Islet of Langerhans (tissue), 1 donor: ENCODE measurements at regions not wholly inside any gene's neighbourhood (a gene's known extent, or its start where the extent isn't known, plus 50 kb on each side); places are given as distances from the start of the nearest gene placed in this dataset.

Experiments
- FAIRE-seq: peaks from one replicate; lab custom pipeline; 2011; peaks lifted over from hg19 to GRCh38; lab: Jason Lieb, UNC

GRCh38 chr12:13841358-13841757 is 140.0 kb downstream of the GRIN2B start:
- FAIRE-seq, result no peak

DNA sequence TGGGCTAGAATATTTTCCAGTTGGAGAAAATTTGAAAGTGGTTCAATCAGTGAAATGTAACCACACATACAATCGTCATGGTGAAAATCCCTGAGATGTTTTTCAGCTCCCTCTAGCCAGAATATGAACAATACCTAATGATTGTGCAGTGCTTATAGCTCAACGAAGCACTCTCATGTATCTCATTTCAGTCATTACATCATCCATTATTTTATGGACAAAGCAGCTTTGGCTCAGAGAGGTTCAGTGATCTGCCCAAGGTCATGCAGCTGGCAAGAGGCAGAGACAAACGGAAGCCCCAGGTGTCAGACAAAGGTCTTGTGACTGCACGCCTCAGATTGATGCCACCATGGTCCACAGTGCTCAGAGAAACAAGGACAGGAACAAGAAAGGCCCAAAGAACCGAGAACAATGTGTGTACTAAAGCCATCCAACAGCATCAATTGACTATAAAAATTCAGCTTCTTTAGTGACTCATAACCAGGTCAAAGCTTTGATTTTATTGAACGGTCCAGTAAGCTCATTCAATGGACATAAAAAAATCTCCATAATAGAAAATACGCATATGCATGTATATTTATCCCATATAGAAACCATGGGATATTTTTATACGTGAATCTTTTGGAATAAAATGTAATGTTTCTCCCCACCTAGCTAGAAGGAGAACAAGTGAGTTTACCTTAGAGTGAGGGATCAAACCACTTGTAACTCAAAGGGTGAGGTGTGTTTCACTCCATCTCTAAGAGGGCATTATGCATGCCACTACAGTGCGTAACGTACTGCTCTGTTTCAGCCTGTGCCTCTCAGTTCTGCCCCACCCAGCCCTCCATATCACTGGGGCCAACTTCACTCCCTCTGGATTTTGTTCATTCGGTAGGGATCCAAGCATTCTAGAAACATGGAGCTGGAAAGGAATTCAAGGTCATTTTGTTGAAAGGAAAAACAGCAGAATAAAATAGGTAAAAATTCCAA is 141.8 kb downstream of the GRIN2B start:
- FAIRE-seq, result no peak

GRCh38 chr12:13836099-13836498 is 145.3 kb downstream of the GRIN2B start:
- no peak for FAIRE-seq

GRCh38 chr12:13835652-13836051 is 145.8 kb downstream of the GRIN2B start:
- FAIRE-seq, result no peak

GRCh38 chr12:13834241-13834640 is 147.2 kb downstream of the GRIN2B start:
- no peak for FAIRE-seq

DNA sequence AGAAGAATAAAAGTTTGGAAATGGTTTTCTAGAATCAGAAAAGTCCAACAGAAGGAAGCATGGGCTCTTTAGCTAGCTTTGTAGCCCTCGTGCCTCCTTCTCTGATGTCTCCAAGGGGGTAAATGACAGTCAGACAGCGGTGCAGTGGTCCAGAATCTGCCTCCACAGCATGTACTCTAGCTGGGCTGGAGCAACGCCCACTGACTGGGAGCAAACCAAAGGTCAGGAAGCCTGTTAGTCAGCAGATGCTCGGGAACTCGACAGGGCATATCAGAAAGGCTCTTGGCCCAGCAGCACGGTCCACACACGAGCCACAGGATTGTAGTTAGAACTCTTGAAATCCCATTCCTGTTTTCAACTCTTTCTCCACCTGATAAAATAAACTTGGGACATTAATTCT is 164.3 kb downstream of the GRIN2B start:
- no peak for FAIRE-seq

GRCh38 chr12:13816394-13816793 is 165.0 kb downstream of the GRIN2B start:
- FAIRE-seq, result no peak

- FAIRE-seq, result no peak
These were observed 169.2 kb downstream of the GRIN2B start for GRCh38 chr12:13812168-13812567.

DNA sequence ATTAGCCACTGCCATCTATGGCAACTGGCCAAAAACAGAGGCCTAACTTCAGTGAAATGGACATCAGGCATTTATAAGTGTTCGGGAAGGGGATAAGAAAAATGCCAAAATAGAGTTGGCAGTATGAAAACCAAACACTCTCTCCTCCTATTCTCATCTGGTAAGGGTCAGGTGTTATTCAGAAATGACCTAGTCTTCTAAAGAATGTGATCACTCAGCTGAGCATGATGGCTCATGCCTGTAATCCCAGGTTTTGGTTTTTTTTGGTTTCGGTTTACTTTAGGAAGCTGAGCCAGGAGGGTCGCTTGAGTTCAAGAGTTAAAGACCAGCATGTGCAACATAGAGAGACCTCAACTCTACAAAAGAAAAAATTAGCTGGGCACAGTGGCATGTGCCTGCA is 170.3 kb downstream of the GRIN2B start:
- FAIRE-seq, result no peak

GRCh38 chr12:13805041-13805440 is 176.4 kb downstream of the GRIN2B start:
- no peak for FAIRE-seq

DNA sequence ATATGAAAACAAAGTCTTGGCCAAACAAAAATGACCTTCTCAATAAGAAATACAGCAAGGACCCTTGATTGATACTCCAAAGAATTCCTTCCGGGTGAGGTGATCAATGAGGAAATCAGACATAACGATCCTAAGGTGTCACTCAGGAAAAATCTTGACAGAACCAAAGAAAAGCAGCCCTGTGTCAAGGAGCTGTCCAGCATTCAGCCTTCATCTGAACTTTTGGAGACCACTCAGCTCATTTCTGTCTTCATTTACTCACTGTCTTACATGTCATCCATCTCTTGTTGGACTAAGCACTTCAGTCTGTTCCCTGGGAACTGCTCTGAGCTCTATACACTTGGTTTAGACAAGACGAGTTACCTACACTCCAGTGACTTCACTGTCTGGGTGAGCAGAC is 179.9 kb downstream of the GRIN2B start:
- no peak for FAIRE-seq

DNA sequence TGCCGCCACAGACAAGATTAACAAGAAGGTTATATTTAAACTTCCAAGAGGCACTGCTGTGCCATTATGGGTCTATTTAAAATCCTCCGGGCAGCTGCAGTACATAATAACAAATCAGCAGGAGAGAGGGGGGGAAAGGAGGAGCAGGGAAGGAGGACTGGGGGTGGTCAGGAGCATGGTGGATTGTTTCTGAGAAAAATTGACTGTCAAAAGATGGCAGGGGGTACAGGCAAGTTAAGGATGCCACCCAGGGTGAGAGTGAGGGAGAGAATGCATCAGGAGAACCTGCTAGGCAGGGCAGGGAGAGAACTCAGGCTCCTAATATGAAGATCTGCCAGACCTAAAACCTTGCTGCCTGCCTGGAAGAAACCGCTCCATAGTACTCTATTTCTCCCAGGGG is 181.8 kb downstream of the GRIN2B start:
- FAIRE-seq, result no peak

DNA sequence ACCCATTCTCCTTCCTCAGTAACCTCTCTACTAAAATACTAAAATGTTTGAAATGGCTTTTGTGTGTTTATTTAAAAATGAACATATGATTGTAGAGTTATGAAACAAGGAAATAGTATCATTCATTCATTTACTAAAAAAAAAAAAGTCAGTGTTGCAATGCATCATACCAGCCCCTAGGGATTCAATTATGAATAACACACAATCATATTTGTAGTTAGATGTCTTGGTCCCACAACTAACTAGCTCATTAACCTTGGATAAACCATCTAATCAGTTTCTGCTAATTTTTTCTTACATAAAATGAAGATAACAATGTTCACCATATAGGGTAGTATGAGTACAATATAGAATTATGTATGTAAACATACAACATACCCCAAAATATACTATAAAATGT is 183.2 kb downstream of the GRIN2B start:
- no peak for FAIRE-seq

GRCh38 chr12:13794706-13795105 is 186.7 kb downstream of the GRIN2B start:
- no peak for FAIRE-seq

- FAIRE-seq, result no peak
These were observed 191.1 kb downstream of the GRIN2B start for GRCh38 chr12:13790317-13790716.

DNA sequence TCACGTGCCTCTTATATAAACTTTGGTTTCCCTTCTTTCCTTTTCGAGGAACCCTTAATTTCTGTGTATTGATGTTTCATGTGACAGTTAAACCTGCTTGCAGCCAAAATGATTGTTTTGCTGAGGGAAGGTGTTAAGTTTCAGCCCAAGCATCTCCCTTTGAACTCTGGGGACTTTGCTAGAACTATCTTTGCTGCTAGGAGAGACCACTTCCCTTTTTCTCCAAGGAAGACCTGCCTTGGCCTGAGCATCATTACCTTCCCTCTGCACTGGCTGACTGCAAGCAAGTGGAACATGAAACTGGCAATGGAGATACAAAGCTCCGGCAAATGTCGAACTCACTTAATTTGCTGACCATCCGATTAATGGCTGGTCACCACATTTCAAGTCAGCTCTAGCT is 192.8 kb downstream of the GRIN2B start:
- no peak for FAIRE-seq

DNA sequence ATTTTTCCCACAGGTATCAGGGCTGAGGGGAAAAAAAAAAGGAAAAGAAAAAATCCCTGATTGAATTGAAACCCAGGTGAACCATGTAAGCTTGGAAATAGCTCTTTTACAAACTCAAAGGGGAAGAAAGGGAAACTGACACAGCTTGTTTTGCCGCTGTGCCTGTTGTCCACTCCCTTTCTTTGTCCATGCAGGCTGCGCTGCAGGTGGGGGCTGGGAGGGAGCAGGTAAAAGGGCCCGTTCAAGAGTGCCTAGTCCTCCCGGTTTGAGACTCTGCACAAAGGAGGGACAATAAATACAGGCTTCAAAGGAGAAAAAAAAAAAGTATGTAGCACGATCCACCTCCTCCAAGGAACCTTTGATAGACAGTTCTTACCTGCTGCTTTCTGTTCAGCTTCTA is 194.8 kb downstream of the GRIN2B start:
- FAIRE-seq, result no peak

DNA sequence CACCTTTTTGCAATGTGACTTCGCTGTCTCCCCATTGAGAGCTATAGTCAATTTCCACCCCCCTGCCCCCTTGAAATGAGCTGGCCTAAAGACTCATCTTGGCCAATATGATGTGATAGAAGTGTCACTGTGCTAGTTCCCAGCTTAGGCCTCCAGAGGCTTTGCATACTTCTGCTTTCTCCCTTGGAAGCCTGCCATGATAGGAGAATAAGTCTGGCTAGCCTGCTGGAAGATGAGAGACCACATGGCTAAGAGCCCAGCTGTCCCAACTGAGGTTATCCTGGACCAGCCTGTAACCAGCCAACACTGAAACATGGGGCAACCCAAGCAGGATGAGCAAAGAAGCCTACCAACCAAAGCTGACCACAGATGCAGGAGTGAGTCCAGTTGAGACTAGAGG is 196.9 kb downstream of the GRIN2B start:
- no peak for FAIRE-seq

DNA sequence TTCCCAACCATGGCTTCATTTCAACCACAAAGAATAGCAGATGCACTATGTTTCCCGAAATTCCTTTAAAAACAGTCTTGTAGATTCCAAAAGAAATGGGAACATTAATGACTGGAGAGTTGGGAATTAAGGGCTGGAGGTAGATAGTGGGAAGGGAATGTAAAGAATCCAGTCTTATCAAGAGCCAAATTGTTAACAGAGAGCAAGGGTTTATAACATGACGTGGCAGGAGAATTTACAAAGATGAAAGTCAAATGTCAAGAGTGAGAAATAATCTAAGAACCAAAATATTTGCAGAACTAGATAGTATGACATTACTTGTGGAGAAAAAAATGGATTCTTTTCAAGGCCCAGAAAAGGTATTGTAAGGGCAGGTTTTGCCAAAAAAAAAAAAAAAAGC is 200.9 kb downstream of the GRIN2B start:
- no peak for FAIRE-seq

DNA sequence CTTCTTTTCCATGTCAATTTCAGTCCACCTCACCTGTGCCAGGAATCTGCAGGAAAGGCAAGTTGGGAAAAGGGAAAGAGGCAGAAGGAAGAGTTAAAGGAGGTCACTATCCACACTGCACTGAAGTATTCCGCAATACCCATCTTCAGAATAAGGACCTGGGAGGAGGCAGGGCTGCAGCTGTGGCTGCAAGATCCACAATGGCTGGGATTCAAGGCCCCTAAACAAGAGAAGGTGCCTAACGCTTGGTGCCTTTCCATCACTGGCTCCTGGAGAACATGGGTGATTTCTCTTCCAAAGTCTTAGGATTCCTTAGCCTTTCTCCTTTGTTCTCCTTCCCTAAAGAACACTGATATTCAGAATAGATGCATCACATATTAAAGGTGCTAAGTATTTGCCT is 204.0 kb downstream of the GRIN2B start:
- FAIRE-seq, result no peak

- no peak for FAIRE-seq
These were observed 209.1 kb downstream of the GRIN2B start for GRCh38 chr12:13772264-13772663.

GRCh38 chr12:13770576-13770975 is 210.8 kb downstream of the GRIN2B start:
- no peak for FAIRE-seq

- FAIRE-seq, result no peak
These were observed 211.4 kb downstream of the GRIN2B start for GRCh38 chr12:13769966-13770365.

DNA sequence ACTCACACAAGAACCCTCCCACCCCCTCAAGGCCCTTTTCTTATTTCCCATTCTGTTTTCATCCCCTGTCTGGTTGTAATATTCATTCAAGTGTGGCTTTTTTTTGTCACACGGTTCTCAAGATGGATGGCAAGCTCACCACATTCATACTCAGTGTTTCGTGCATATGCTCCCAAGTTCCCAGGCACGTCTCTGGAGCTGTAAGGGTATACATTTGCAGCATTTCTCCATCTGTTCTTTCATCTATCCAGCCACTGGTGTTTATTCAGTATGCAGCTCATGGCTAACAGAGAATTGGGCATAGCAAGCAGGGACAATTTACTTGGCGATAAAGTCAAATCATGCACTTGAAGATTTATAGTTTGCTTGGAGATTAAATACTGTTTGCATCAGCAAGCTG is 212.1 kb downstream of the GRIN2B start:
- no peak for FAIRE-seq
